NCI-H446 treated with DMSO at 0.1 percent for 48 hours (cell line): ENCODE measurements at regions not wholly inside any gene's neighbourhood (a gene's known extent, or its start where the extent isn't known, plus 50 kb on each side); places are given as distances from the start of the nearest gene placed in this dataset.
"Not testable (repeated sequence)": the region's sequence is repeated elsewhere in the genome, so short reads cannot be mapped to it uniquely, and the experiment has no call there.

Experiments used
- DNase-seq: peaks from one replicate; lab custom pipeline; 2025; lab: John Stamatoyannopoulos, UW

GRCh38 chr4:141459020-141459419 is 177.4 kb upstream of the IL15 start:
- DNase-seq = no peak

DNA sequence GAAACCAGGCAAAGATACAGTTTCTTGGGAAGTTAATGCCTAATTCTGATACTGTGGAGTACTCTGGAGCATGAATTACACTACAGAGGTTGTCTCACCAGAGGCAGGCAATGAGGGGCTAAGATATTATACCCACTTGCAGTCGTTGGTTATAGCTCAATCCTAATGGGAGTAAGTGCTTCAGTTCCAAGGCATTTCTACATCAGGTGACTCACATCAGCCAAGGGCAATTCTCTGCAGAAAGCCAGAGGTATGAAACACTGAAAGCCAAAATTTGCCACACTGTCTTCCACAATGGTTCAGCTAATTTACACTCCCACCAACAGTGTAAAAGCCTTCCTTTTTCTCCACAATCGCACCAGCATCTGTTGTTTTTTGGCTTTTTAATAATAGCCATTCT is 174.0 kb upstream of the IL15 start:
- no peak for DNase-seq

DNA sequence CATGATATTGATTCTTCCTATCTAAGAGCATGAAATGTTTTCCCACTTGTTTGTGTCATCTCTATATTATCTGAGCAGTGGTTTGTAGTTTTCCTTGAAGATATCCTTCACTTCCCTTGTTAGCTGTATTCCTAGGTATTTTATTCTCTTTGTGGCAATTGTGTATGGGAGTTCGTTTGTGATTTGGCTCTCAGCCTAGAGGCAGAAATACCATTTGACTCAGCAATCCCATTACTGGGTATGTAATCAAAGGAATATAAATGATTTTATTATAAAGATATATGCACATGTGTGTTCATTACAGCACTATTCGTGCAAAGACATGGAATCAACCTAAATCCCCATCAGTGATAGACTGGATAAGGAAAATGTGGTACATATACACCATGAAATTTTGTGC is 172.7 kb upstream of the IL15 start:
- no peak for DNase-seq

DNA sequence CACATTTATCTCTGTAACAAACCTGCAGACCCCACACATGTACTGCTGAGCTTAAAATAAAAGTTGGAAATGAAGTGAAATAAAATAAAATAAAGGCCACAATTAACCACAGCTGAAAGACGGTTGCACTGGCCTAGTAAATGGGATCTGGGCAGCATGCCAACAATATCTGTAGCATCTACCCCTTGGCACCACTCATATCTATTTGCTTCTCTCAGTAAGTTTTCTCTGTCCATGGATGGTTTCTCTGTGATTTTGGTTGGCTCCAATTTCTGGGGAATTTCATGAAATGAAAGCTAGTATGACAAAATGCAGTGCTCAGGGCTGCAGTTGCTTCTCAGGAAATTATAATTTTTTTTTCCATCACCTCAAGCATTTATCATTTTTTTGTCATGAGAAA is 172.0 kb upstream of the IL15 start:
- DNase-seq = no peak

GRCh38 chr4:141465171-141465570 is 171.2 kb upstream of the IL15 start:
- DNase-seq = no peak

- DNase-seq = no peak
These were observed 169.2 kb upstream of the IL15 start for GRCh38 chr4:141467225-141467624.

DNA sequence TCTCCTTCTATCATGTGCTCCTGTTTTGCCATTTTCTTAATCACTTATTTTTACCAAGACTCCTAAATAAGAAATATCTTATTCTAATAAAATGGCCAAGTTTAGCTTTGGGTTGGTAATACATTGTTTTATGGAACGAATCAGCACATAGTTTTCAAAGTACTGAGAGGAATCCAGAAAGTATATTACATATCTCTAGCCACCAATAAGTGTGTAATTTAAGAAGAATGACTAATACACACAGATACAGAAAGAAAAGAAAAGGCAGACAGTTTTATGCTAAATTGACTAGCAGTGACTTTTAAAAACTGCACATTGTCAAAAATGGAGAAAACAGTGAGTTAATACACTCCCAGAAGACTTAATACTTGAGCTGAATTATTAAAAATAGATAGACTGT is 167.0 kb upstream of the IL15 start:
- no peak for DNase-seq

- no peak for DNase-seq
These were observed 163.3 kb upstream of the IL15 start for GRCh38 chr4:141473026-141473540.

GRCh38 chr4:141473952-141474351 is 162.4 kb upstream of the IL15 start:
- DNase-seq = no peak

DNA sequence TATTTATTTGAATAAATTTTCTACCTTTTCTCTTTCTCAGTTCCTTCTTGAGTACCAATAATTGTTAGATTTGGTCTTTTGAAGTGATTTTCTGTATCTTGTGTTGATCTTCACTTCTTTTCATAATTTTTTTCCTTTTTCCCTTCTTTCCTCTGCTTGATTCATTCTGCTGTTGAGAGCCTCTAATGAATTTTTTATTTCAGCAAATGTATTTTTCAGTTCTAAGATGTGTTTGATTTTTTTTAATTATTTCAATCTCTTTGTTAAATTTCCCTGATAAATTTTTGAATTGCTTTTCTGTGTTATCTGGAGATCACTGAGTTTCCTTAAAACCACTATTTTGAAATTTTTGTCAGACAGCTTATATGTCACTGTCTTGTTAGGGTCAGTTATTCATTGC is 155.4 kb upstream of the IL15 start:
- DNase-seq = no peak

- not testable (repeated sequence) for DNase-seq
These were observed 152.1 kb upstream of the IL15 start for GRCh38 chr4:141484298-141484697.

- no peak for DNase-seq
These were observed 149.9 kb upstream of the IL15 start for GRCh38 chr4:141486375-141486997.

DNA sequence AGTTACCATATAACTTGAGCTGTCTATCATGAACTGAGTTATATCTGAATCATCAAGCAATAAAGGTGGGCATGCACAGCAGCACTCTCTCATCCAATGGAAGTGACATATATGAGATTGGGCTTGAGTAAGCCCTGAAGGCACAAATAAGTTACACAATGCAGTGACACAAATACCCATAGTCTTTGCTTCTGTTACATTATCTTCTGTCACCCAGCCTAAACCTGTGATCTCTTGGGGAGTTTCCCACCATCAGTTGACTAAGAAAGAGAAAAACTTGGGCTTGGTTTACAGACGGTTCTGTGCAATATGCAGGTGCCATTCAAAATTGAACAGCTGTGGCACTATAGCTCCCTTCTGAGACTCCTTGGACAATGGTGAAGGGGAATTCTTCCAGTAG is 138.8 kb upstream of the IL15 start:
- DNase-seq = no peak

DNA sequence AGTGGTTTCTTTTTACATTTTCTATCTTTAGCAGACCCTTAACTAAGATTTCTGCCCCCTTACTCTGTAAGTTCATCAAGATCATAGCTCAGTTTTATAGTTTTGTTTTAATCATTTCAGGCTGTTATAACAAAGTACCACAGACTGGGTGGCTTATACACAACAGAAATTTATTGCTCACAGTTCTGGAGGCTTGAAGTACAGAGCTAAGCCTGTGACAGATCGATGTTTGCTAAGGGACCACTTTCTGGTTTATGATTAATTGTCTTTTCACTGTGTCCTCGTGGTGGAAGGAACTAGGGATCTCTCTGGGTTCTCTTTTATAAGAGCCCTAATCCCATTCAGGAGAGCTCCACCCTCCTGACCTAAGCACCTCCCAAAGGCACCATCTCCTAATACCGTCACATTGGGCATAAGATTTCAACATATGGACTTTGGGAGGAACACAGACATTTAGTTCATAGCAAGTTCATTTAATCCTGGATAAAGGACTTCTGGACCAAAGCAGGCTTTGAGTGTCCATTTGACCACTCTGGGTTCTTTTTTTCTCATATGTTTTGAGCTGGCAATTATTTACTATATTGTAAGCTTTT is 137.0 kb upstream of the IL15 start:
- no peak for DNase-seq

DNA sequence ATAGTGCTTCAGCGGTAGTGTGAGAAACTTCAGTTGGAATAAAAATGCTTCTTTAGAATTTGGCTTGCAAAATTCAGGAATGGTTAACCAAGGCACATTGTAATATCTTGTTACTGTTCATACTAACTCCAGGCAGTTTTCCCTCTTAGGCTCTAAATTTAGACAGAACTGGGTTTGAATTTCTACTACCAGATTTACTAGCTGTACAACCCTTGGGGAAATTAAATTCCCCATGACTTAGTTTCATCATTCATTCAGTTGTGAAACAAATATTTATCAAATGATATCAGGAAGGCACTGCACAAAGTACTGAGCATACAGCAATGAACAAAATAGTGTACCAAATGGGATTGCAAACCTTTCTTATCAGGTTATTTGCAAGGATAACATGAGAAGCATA is 135.0 kb upstream of the IL15 start:
- DNase-seq = no peak

DNA sequence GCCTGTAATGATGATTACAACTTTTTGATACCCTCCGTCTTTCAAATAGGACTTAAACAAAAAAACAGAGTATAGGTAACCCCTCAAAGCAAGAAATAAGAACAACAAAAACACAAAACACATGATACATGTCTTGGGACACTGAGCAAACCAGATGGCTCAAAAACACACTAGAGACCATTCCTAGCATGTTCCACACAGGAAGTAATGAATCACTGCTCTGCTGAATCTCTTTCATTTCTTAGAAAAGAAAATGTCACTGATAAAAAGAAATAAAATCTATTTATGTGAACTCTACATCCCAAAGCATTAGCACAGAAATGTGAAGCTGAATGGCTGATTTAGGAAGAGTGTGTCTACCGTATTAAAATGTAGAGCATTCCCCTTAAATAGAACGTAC is 134.5 kb upstream of the IL15 start:
- DNase-seq = no peak

GRCh38 chr4:141502755-141503154 is 133.6 kb upstream of the IL15 start:
- no peak for DNase-seq

GRCh38 chr4:141503260-141503659 is 133.1 kb upstream of the IL15 start:
- no peak for DNase-seq

DNA sequence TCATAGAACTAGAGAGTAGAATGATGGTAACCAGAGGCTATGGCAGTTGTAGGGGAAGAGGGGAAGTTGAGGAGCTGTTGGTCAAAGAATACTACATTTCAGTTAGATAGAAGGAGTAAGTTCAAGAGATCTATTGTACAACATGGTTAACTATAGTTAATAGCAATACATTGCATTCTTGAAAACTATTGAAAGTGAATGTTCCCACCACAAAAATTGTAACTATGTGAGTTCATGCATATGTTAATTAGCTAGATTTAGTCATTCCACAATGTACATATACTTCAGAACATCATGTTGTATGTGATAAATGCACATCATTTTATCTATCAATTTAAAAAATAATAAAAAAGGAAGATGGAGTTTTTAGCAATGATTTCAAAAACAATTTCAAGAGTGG is 125.3 kb upstream of the IL15 start:
- no peak for DNase-seq

- no peak for DNase-seq
These were observed 122.5 kb upstream of the IL15 start for GRCh38 chr4:141513866-141514265.

GRCh38 chr4:141518222-141518621 is 118.2 kb upstream of the IL15 start:
- no peak for DNase-seq

DNA sequence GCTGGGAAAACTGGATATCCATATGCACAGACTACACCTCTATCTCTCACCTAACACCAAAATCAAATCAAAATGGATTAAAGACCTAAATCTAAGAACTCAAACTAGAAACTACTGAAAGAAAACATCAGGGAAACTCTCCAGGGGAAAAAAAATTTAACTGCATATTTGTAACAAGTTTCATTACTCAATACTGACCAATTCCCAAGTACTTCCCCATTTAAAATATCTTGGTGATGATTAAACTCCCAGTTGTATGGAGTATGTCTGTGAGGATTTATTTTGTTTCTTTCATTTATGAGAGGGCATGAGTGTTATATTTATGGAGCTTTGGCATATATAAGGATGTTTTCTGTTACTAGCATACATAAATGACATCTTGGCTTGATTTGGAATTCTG is 112.3 kb upstream of the IL15 start:
- DNase-seq = no peak

- no peak for DNase-seq
These were observed 111.5 kb upstream of the IL15 start for GRCh38 chr4:141524841-141525240.

DNA sequence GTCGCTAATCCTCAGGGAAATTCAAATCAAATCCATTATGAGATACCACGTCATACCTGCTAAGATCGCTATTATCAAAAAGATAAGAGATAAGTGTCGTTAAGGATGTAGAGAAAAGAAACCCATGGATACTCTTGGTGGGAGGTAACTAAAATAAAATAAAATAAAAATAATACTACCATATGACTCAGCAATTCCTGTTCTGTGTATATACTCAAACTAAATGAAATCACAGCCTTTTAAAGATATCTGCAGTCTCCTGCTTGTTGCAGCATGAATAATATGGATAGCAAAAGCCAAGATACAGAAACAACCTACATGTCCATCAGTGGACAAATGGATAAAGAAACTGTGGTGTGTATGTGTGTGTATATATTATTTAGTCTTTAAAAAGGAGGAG is 105.8 kb upstream of the IL15 start:
- DNase-seq = no peak
